Breast epithelium (tissue), 3 donors: ENCODE measurements at regions not wholly inside any gene's neighbourhood (a gene's known extent, or its start where the extent isn't known, plus 50 kb on each side); places are given as distances from the start of the nearest gene placed in this dataset.
"Not testable (repeated sequence)": the region's sequence is repeated elsewhere in the genome, so short reads cannot be mapped to it uniquely, and the experiment has no call there.

Experiments used
- CTCF ChIP-seq, 3 donors: fragments of 450-650 bp; IDR thresholded peaks; one replicate each; pipeline ENCODE4 v1.5.1; 2016 to 2017; ENCODE audit warnings: antibody characterized with exemption in 3 of 3, mild to moderate bottlenecking in 3 of 3, moderate library complexity in 3 of 3
- POLR2AphosphoS5 ChIP-seq, 3 donors: sonication (generic); formaldehyde crosslinking; IDR thresholded peaks; one replicate each; pipeline ENCODE4 v1.6.1; 2017; ENCODE audit warnings: antibody characterized with exemption in 3 of 3

GRCh38 chr3:98708681-98709080 lies 54.5 kb upstream of the ST3GAL6 start:
- TF ChIP-seq CTCF, POLR2AphosphoS5 (IDR thresholded peaks at IDR 0.05): not testable (repeated sequence)
